Activated B cell treated with CpG ODN at 0.5 μM for 24 hours (primary cell): ENCODE measurements at regions not wholly inside any gene's neighbourhood (a gene's known extent, or its start where the extent isn't known, plus 50 kb on each side); places are given as distances from the start of the nearest gene placed in this dataset.

Experiments
- ATAC-seq: fragments of 200-7000 bp; cut with Tn5 transposase; one replicate; pipeline ENCODE4 v1.10.0; 2021; ENCODE audit warnings: low read depth, mild to moderate bottlenecking, moderate library complexity
- CTCF ChIA-PET: fragments of 350-600 bp; sonication (Branson Sonifier 250); formaldehyde crosslinking; loops from one replicate; lab custom pipeline; 2021; ENCODE audit warnings: antibody characterized with exemption; lab: Charles Lee
- POLR2A ChIA-PET: fragments of 350-600 bp; sonication (Branson Sonifier 250); formaldehyde crosslinking; loops from one replicate; lab custom pipeline; 2021; ENCODE audit warnings: antibody characterized with exemption; lab: Charles Lee
- DNase-seq: peaks from one replicate; pipeline ENCODE4 v3.0.0; 2022
- H3K27ac Mint-ChIP-seq: one replicate; pipeline ENCODE4 v1.8.0; 2020; ENCODE audit warnings: mixed read lengths
- H3K27me3 Mint-ChIP-seq: one replicate; pipeline ENCODE4 v1.8.0; 2021; ENCODE audit warnings: mixed read lengths
- H3K36me3 Mint-ChIP-seq: one replicate; pipeline ENCODE4 v1.8.0; 2021; ENCODE audit warnings: low read depth, mixed read lengths
- H3K4me1 Mint-ChIP-seq: one replicate; pipeline ENCODE4 v1.8.0; 2021; ENCODE audit warnings: mixed read lengths
- H3K4me3 Mint-ChIP-seq: one replicate; pipeline ENCODE4 v1.8.0; 2020; ENCODE audit warnings: mild to moderate bottlenecking, mixed read lengths
- H3K9me3 Mint-ChIP-seq: one replicate; pipeline ENCODE4 v1.8.0; 2020; ENCODE audit warnings: mixed read lengths
- intact Hi-C: fragments of 100-400 bp; cut with micrococcal nuclease; formaldehyde crosslinking; loops from one replicate; pipeline ENCODE4 v1.15.1; 2024
- TF ChIP-seq, protein P1 (sequence below): fragments of 200-600 bp; IDR thresholded peaks from one replicate; pipeline ENCODE4 v1.8.0; 2022; ENCODE audit warnings: antibody characterized with exemption, mild to moderate bottlenecking

DNA sequence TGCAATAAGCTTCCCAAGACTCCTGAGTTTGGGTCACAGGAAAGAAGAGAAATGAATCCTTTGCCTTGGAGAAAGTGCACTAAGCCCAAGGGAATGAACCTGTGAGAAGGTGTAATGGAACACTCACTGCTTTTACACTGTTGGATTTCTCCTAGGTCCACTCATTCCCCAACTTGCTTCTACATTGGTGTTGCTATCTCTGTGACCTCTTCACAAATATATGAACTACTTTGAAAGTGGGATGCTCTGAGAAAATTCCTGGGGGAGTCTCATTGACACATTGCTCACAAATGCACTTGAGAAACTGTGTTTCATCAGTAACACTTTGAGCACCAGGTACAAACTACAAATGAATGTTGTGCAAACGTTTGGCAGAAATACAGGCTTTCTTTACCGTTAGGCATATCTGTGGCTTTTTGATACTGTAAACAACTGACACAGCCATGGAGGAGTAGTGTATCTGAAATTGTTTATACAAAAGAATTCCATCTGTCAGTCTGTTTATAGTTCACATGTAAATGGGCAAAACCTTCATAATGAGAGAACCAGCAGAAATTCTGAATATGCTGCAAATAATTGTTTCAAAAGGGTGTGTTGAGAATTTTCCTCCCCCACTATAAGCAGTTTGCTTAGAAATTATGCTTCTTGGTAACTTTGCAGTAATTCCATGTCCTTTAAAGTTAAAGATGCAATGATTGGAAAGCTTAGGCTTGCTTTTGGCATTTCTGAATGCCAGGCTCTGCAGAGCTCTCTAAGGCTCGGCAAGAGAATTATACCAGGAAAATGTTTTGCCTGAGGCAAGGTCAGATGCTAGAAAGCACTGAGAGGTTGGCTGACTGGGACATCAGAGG, 348.5 kb upstream of the DDHD1 start:
- intact Hi-C loops: no loop called here
- DNase-seq: no peak
- ChIA-PET CTCF (no interaction called here), POLR2A (no interaction called here)
- Mint-ChIP-seq H3K4me1 (no peaks in the 10 kb centered on the region), H3K4me3 (no peak overlapping the region), H3K27ac (no peak overlapping the region), H3K9me3 (peaks cover 9% of the 10 kb centered on the region), H3K36me3 (no peaks in the 10 kb centered on the region), H3K27me3 (no peaks in the 10 kb centered on the region)
- no peak for ATAC-seq
- TF ChIP-seq, protein P1, sequence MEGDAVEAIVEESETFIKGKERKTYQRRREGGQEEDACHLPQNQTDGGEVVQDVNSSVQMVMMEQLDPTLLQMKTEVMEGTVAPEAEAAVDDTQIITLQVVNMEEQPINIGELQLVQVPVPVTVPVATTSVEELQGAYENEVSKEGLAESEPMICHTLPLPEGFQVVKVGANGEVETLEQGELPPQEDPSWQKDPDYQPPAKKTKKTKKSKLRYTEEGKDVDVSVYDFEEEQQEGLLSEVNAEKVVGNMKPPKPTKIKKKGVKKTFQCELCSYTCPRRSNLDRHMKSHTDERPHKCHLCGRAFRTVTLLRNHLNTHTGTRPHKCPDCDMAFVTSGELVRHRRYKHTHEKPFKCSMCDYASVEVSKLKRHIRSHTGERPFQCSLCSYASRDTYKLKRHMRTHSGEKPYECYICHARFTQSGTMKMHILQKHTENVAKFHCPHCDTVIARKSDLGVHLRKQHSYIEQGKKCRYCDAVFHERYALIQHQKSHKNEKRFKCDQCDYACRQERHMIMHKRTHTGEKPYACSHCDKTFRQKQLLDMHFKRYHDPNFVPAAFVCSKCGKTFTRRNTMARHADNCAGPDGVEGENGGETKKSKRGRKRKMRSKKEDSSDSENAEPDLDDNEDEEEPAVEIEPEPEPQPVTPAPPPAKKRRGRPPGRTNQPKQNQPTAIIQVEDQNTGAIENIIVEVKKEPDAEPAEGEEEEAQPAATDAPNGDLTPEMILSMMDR: no peak

GRCh38 chr14:53500191-53500590, 347.1 kb upstream of the DDHD1 start:
- no peaks in the 10 kb centered on the region for H3K4me1 Mint-ChIP-seq
- H3K27me3 Mint-ChIP-seq: peaks cover 5% of the 10 kb centered on the region
- ChIA-PET CTCF (no interaction called here), POLR2A (no interaction called here)
- intact Hi-C loops: no loop called here
- ATAC-seq (no peak), DNase-seq (no peak)
- H3K9me3 Mint-ChIP-seq: peaks cover 6% of the 10 kb centered on the region
- H3K36me3 Mint-ChIP-seq: no peaks in the 10 kb centered on the region
- H3K4me3 Mint-ChIP-seq: no peak overlapping the region
- no peak overlapping the region for H3K27ac Mint-ChIP-seq
- TF ChIP-seq, protein P1: no peak

DNA sequence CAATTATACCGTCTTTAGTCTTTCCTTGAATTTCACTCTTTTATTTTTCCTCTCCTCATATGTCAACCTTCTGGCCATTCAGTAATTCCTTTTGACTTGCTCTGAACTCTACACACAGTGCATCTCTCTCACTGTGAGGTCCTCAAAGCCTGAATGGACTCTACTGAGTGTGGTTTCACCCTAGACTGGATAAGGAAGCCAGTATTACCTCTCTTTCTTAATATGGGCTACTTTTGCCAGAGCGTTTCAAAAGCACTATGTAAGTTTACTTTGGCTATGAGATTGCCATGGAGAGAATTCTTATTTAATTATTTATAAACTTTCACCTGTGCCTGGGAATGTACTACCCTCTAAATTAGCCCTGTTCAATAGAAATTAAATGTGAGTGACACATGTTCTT, 343.5 kb upstream of the DDHD1 start:
- TF ChIP-seq, protein P1: no peak
- Mint-ChIP-seq H3K9me3 (no peaks in the 10 kb centered on the region), H3K27ac (no peak overlapping the region), H3K4me1 (no peaks in the 10 kb centered on the region), H3K27me3 (peaks cover 5% of the 10 kb centered on the region), H3K36me3 (no peaks in the 10 kb centered on the region), H3K4me3 (no peak overlapping the region)
- DNase-seq: no peak
- intact Hi-C loops: no loop called here
- ChIA-PET CTCF (no interaction called here), POLR2A (no interaction called here)
- ATAC-seq: no peak

- ATAC-seq (no peak), DNase-seq (no peak)
- Mint-ChIP-seq H3K9me3 (no peaks in the 10 kb centered on the region), H3K36me3 (no peaks in the 10 kb centered on the region), H3K27me3 (peaks cover 5% of the 10 kb centered on the region), H3K27ac (no peak overlapping the region), H3K4me1 (no peaks in the 10 kb centered on the region), H3K4me3 (no peak overlapping the region)
- CTCF ChIA-PET: no interaction called here
- POLR2A ChIA-PET: no interaction called here
- intact Hi-C loops: no loop called here
- TF ChIP-seq, protein P1: no peak
These were observed 342.8 kb upstream of the DDHD1 start for GRCh38 chr14:53495846-53496343.

DNA sequence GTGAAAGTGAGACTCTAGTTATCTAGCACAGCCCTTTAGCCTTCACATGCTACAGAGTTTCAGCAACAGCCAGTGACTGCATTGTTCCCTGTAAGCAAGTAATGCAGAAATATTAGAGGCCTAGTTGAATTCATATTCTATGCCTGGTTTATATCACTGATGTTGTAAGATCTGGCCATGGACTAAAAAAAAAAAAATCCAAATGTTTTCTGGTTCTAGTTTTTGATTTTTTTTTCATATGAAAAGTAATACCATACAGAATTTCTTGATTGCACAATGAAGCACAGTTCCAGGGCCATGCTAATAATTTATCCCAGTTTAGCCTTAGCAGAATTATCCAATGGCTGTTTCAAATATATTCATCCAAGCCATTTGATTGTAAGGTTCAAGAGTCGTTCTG, 341.5 kb upstream of the DDHD1 start:
- H3K27me3 Mint-ChIP-seq: peaks cover 5% of the 10 kb centered on the region
- ChIA-PET POLR2A (no interaction called here), CTCF (no interaction called here)
- H3K4me3 Mint-ChIP-seq: no peak overlapping the region
- intact Hi-C loops: no loop called here
- H3K27ac Mint-ChIP-seq: no peak overlapping the region
- TF ChIP-seq, protein P1: no peak
- no peaks in the 10 kb centered on the region for H3K4me1 Mint-ChIP-seq
- no peaks in the 10 kb centered on the region for H3K36me3 Mint-ChIP-seq
- ATAC-seq (no peak), DNase-seq (no peak)
- no peaks in the 10 kb centered on the region for H3K9me3 Mint-ChIP-seq
